ENCODE measurements at regions not wholly inside any gene's neighbourhood (a gene's known extent, or its start where the extent isn't known, plus 50 kb on each side); places are given as distances from the start of the nearest gene placed in this dataset.

GRCh38 chr15:46703871-46704637 lies 1013.3 kb upstream of the SEMA6D start:
- no peak for DNase-seq (ENCODE audit: low read depth, low spot score)

- no peak for DNase-seq (ENCODE audit: low read depth, low spot score)
Measured at GRCh38 chr15:46707452-46707851, 1009.9 kb upstream of the SEMA6D start.

GRCh38 chr15:46708226-46708625 lies 1009.1 kb upstream of the SEMA6D start:
- DNase-seq (ENCODE audit: low read depth, low spot score) = no peak

GRCh38 chr15:46709460-46710083 lies 1007.7 kb upstream of the SEMA6D start:
- no peak for DNase-seq (ENCODE audit: low read depth, low spot score)

GRCh38 chr15:46710401-46710960 lies 1006.8 kb upstream of the SEMA6D start:
- no peak for DNase-seq (ENCODE audit: low read depth, low spot score)

GRCh38 chr15:46713045-46713444 lies 1004.3 kb upstream of the SEMA6D start:
- no peak for DNase-seq (ENCODE audit: low read depth, low spot score)

GRCh38 chr15:46714950-46715349 lies 1002.4 kb upstream of the SEMA6D start:
- no peak for DNase-seq (ENCODE audit: low read depth, low spot score)

- no peak for DNase-seq (ENCODE audit: low read depth, low spot score)
Measured at GRCh38 chr15:46723308-46723707, 994.0 kb upstream of the SEMA6D start.

- no peak for DNase-seq (ENCODE audit: low read depth, low spot score)
Measured at GRCh38 chr15:46732060-46732459, 985.2 kb upstream of the SEMA6D start.

GRCh38 chr15:46735115-46735514 lies 982.2 kb upstream of the SEMA6D start:
- DNase-seq (ENCODE audit: low read depth, low spot score) = no peak

- no peak for DNase-seq (ENCODE audit: low read depth, low spot score)
Measured at GRCh38 chr15:46751303-46751702, 966.0 kb upstream of the SEMA6D start.

- no peak for DNase-seq (ENCODE audit: low read depth, low spot score)
Measured at GRCh38 chr15:46753946-46754345, 963.4 kb upstream of the SEMA6D start.

- DNase-seq (ENCODE audit: low read depth, low spot score) = no peak
Measured at GRCh38 chr15:46763091-46763490, 954.2 kb upstream of the SEMA6D start.

- DNase-seq (ENCODE audit: low read depth, low spot score) = no peak
Measured at GRCh38 chr15:46764851-46765250, 952.5 kb upstream of the SEMA6D start.

GRCh38 chr15:46766021-46766420 lies 951.3 kb upstream of the SEMA6D start:
- no peak for DNase-seq (ENCODE audit: low read depth, low spot score)

GRCh38 chr15:46768287-46768686 lies 949.0 kb upstream of the SEMA6D start:
- DNase-seq (ENCODE audit: low read depth, low spot score) = no peak

- no peak for DNase-seq (ENCODE audit: low read depth, low spot score)
Measured at GRCh38 chr15:46773016-46773415, 944.3 kb upstream of the SEMA6D start.

- DNase-seq (ENCODE audit: low read depth, low spot score) = no peak
Measured at GRCh38 chr15:46778876-46779275, 938.4 kb upstream of the SEMA6D start.

- DNase-seq (ENCODE audit: low read depth, low spot score) = no peak
Measured at GRCh38 chr15:46786590-46787285, 930.6 kb upstream of the SEMA6D start.

- DNase-seq (ENCODE audit: low read depth, low spot score) = no peak
Measured at GRCh38 chr15:46795685-46796084, 921.6 kb upstream of the SEMA6D start.

GRCh38 chr15:46808834-46809233 lies 908.5 kb upstream of the SEMA6D start:
- DNase-seq (ENCODE audit: low read depth, low spot score) = no peak

- no peak for DNase-seq (ENCODE audit: low read depth, low spot score)
Measured at GRCh38 chr15:46815240-46815639, 902.1 kb upstream of the SEMA6D start.
